PC-3 (cell line): ENCODE measurements at regions not wholly inside any gene's neighbourhood (a gene's known extent, or its start where the extent isn't known, plus 50 kb on each side); places are given as distances from the start of the nearest gene placed in this dataset.

Experiments used
- ATAC-seq: fragments of 200-7000 bp; cut with Tn5 transposase; 2 replicates; pipeline ENCODE4 v1.9.1; 2020; ENCODE audit warnings: mild to moderate bottlenecking, moderate library complexity
- BruUV-seq: library from RNA; stranded (reverse); fragments of 400-500 nt; replicated peaks from 2 replicates; lab custom pipeline; 2021; lab: Mats Ljungman, UMichigan
- CTCF ChIA-PET: fragments of 300-600 bp; sonication (Branson Sonifier 250); formaldehyde crosslinking; loops from one replicate; lab custom pipeline; 2022; ENCODE audit warnings: antibody characterized with exemption; lab: Charles Lee
- POLR2A ChIA-PET: fragments of 300-600 bp; sonication (Branson Sonifier 250); formaldehyde crosslinking; loops from one replicate; lab custom pipeline; 2022; ENCODE audit warnings: antibody characterized with exemption; ENCODE audit not compliant: unreplicated experiment; lab: Charles Lee
- DNase-seq: peaks from one replicate; pipeline ENCODE4 v3.0.0-alpha.2; 2015
- H2AFZ ChIP-seq: fragments of 300-600 bp; sonication (generic); 2 replicates; pipeline ENCODE4 v1.6.0; 2016; ENCODE audit warnings: antibody characterized with exemption, low read length
- H3F3A ChIP-seq: fragments of 300-600 bp; sonication (generic); one replicate; pipeline ENCODE4 v1.6.0; 2017; ENCODE audit warnings: antibody characterized with exemption, low read length, control low read depth, mild to moderate bottlenecking; ENCODE audit not compliant: unreplicated experiment
- H3K27ac ChIP-seq: fragments of 300-600 bp; sonication (generic); 2 replicates; pipeline ENCODE4 v1.5.1; 2016; ENCODE audit warnings: mild to moderate bottlenecking, low read length
- H3K27me3 ChIP-seq: fragments of 300-600 bp; sonication (generic); 2 replicates; pipeline ENCODE4 v1.6.1; 2016; ENCODE audit warnings: low read length, mixed read lengths
- H3K36me3 ChIP-seq: fragments of 300-600 bp; sonication (generic); 2 replicates; pipeline ENCODE4 v1.6.1; 2016; ENCODE audit warnings: low read depth, mixed run types, low read length, mixed read lengths
- H3K4me1 ChIP-seq: fragments of 300-600 bp; sonication (generic); 2 replicates; pipeline ENCODE4 v1.5.1; 2016; ENCODE audit warnings: low read length; ENCODE audit not compliant: insufficient read depth
- H3K4me2 ChIP-seq: fragments of 300-600 bp; sonication (generic); 2 replicates; pipeline ENCODE4 v1.6.0; 2016; ENCODE audit warnings: low read length
- H3K4me3 ChIP-seq: fragments of 300-600 bp; sonication (generic); 2 replicates; pipeline ENCODE4 v1.5.1; 2016; ENCODE audit warnings: mild to moderate bottlenecking, low read length, mixed read lengths
- H3K79me2 ChIP-seq: fragments of 300-600 bp; sonication (generic); 2 replicates; pipeline ENCODE4 v1.6.1; 2017; ENCODE audit warnings: low read length, mixed read lengths
- H3K9ac ChIP-seq: fragments of 300-600 bp; sonication (generic); 2 replicates; pipeline ENCODE4 v1.6.0; 2016; ENCODE audit warnings: mild to moderate bottlenecking, low read length
- H3K9me2 ChIP-seq: fragments of 300-600 bp; sonication (generic); replicated peaks from 2 replicates; pipeline ENCODE4 v1.6.1; 2016; ENCODE audit warnings: mixed run types, low read length, mixed read lengths
- H3K9me3 ChIP-seq: fragments of 300-600 bp; sonication (generic); 2 replicates; pipeline ENCODE4 v1.6.1; 2016; ENCODE audit warnings: low read length, mixed read lengths
- H4K20me1 ChIP-seq: fragments of 300-600 bp; sonication (generic); 2 replicates; pipeline ENCODE4 v1.6.1; 2016; ENCODE audit warnings: low read length, mixed read lengths
- CTCF ChIP-seq: fragments of 300-600 bp; sonication (generic); conservative IDR thresholded peaks from 2 replicates; pipeline ENCODE4 v1.5.1; 2017; ENCODE audit warnings: antibody characterized with exemption, low read depth, mild to moderate bottlenecking, low read length
- EZH2 ChIP-seq: fragments of 300-600 bp; sonication (generic); IDR thresholded peaks from one replicate; pipeline ENCODE4 v1.6.1; 2017; ENCODE audit warnings: antibody characterized with exemption, mild to moderate bottlenecking, low read length; ENCODE audit not compliant: unreplicated experiment
- EZH2phosphoT487 ChIP-seq: fragments of 300-600 bp; sonication (generic); IDR thresholded peaks from 2 replicates; pipeline ENCODE4 v1.6.1; 2018; ENCODE audit warnings: mild to moderate bottlenecking, antibody characterized with exemption, low read length, borderline replicate concordance
- intact Hi-C: fragments of 100-400 bp; cut with micrococcal nuclease; formaldehyde crosslinking; loops from 2 replicates; pipeline ENCODE4 v1.9.0; 2023

GRCh38 chr6:164007881-164008280, 593.4 kb downstream of the QKI start:
- Histone ChIP-seq H3K9me3 (no peaks in the 10 kb centered on the region), H3K36me3 (no peaks in the 10 kb centered on the region), H3K4me1 (no peaks in the 10 kb centered on the region), H3F3A (no peaks in the 10 kb centered on the region), H3K4me2 (no peak overlapping the region), H3K4me3 (no peak overlapping the region), H4K20me1 (no peaks in the 10 kb centered on the region), H3K9ac (no peak overlapping the region), H3K27me3 (no peaks in the 10 kb centered on the region), H3K9me2 (no peaks in the 10 kb centered on the region), H3K27ac (no peak overlapping the region), H3K79me2 (no peaks in the 10 kb centered on the region), H2AFZ (no peak overlapping the region)
- no peak for DNase-seq
- intact Hi-C loops, result no loop called here
- ChIA-PET CTCF (no interaction called here), POLR2A (no interaction called here)
- no TSS peak for BruUV-seq
- TF ChIP-seq EZH2phosphoT487 (no peak), CTCF (no peak), EZH2 (no peak)
- ATAC-seq, result no peak

- POLR2A ChIA-PET, result no interaction called here
- CTCF ChIA-PET, result no interaction called here
- Histone ChIP-seq H3K9me2 (no peaks in the 10 kb centered on the region), H2AFZ (no peak overlapping the region), H3K4me3 (no peak overlapping the region), H3F3A (no peaks in the 10 kb centered on the region), H3K9ac (no peak overlapping the region), H3K27ac (no peak overlapping the region), H3K4me1 (no peaks in the 10 kb centered on the region), H3K79me2 (no peaks in the 10 kb centered on the region), H3K4me2 (no peak overlapping the region), H4K20me1 (no peaks in the 10 kb centered on the region), H3K9me3 (no peaks in the 10 kb centered on the region), H3K27me3 (no peaks in the 10 kb centered on the region), H3K36me3 (no peaks in the 10 kb centered on the region)
- TF ChIP-seq CTCF (no peak), EZH2 (no peak), EZH2phosphoT487 (no peak)
- ATAC-seq (no peak), DNase-seq (no peak)
- intact Hi-C loops, result no loop called here
- no TSS peak for BruUV-seq
These were observed 591.9 kb downstream of the QKI start for GRCh38 chr6:164006459-164006858.

- ChIA-PET CTCF (no interaction called here), POLR2A (no interaction called here)
- DNase-seq (no peak), ATAC-seq (no peak)
- Histone ChIP-seq H3K9me2 (no peaks in the 10 kb centered on the region), H3K27ac (no peak overlapping the region), H3K79me2 (no peaks in the 10 kb centered on the region), H3K9ac (no peak overlapping the region), H3K4me1 (no peaks in the 10 kb centered on the region), H3K9me3 (no peaks in the 10 kb centered on the region), H3K27me3 (no peaks in the 10 kb centered on the region), H2AFZ (no peak overlapping the region), H3F3A (no peaks in the 10 kb centered on the region), H4K20me1 (no peaks in the 10 kb centered on the region), H3K36me3 (no peaks in the 10 kb centered on the region), H3K4me3 (no peak overlapping the region), H3K4me2 (no peak overlapping the region)
- intact Hi-C loops, result no loop called here
- no TSS peak for BruUV-seq
- TF ChIP-seq EZH2 (no peak), EZH2phosphoT487 (no peak), CTCF (no peak)
These were observed 590.6 kb downstream of the QKI start for GRCh38 chr6:164005004-164005711.
